ENCODE measurements at regions not wholly inside any gene's neighbourhood (a gene's known extent, or its start where the extent isn't known, plus 50 kb on each side); places are given as distances from the start of the nearest gene placed in this dataset.
A peak's percentile ranks its signal among the peaks of the same experiment; 100 is the strongest.

DNA sequence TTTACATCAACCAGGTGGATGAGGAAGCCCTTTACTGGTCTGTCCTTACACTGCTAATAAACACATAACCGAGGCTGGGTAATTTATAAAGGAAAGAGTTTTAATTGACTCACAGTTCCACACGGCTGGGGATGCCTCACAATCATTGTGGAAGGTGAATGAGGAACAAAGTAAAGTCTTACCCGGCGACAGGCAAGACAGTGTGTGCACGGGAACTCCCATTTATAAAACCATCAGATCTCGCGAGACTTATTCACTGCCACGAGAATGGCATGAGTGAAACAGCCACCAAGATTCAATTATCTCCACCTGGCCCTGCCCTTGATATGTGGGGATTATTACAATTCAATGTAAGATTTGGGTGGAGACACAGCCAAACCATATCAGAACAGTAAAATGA is 67.3 kb upstream of the GRAMD2B start:
- Mint-ChIP-seq H3K9me3 (no peaks in the 10 kb centered on the region), H3K4me1 (peaks cover 4% of the 10 kb centered on the region), H3K27ac (no peak overlapping the region), H3K36me3 (ENCODE audit: low read depth) (no peaks in the 10 kb centered on the region), H3K27me3 (peaks cover 28% of the 10 kb centered on the region), H3K4me3 (no peak overlapping the region)
- intact Hi-C loops (cut with micrococcal nuclease): loop anchor here (2.0 kb wide), 1 partner anchor 145 kb away; no protein-coding TSS in a partner anchor
- ChIA-PET POLR2A (no interaction called here), CTCF (interaction anchor here (1.0 to 1.5 kb wide), 3 partner anchors 144 to 245 kb away, joined by 3 to 5 read pairs (median 3); partner anchors contain the start of gene PHAX)
- TF ChIP-seq, protein P1, sequence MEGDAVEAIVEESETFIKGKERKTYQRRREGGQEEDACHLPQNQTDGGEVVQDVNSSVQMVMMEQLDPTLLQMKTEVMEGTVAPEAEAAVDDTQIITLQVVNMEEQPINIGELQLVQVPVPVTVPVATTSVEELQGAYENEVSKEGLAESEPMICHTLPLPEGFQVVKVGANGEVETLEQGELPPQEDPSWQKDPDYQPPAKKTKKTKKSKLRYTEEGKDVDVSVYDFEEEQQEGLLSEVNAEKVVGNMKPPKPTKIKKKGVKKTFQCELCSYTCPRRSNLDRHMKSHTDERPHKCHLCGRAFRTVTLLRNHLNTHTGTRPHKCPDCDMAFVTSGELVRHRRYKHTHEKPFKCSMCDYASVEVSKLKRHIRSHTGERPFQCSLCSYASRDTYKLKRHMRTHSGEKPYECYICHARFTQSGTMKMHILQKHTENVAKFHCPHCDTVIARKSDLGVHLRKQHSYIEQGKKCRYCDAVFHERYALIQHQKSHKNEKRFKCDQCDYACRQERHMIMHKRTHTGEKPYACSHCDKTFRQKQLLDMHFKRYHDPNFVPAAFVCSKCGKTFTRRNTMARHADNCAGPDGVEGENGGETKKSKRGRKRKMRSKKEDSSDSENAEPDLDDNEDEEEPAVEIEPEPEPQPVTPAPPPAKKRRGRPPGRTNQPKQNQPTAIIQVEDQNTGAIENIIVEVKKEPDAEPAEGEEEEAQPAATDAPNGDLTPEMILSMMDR (IDR thresholded peaks at IDR 0.05): no peak
- ATAC-seq (ENCODE audit: low read depth): peak; percentile 49
- DNase-seq: no peak

DNA sequence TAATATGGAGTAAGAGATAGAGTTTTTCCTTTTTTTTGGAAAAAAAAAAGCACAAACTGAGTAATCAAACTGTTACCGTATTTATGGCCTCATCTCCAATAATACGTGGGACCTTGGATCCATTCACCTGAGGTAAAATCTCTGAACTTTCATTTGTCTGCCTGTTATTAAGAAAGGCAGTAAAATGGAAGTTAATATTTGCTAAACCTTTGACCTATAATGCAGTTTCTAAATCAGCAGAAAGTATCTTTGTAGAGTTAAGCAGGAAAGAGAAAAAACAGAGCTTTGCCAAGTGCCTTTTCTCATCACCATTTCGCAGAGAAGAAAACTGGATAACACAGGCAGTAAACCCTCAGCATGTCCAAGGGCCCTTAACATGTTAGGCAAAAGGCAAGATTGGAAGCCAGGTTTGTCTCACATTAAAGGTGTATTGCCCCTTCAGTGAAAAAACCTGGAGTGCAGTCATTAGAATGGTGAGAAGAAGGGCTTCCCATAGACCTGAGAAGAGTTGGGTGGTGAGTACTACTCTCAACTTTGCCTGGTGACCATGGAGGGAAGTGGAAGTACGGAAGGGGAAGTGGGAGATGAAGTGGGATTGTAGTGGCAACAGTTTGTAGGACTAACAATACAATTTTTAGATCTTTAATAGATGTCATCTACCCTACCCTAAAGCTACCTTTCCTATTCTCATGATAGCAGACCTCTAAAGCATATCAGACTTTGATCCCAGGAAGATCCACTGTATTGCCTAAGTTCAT is 65.4 kb upstream of the GRAMD2B start:
- TF ChIP-seq, protein P1 (IDR thresholded peaks at IDR 0.05): no peak
- ChIA-PET CTCF (no interaction called here), POLR2A (no interaction called here)
- no peak for ATAC-seq (ENCODE audit: low read depth)
- intact Hi-C loops (cut with micrococcal nuclease): no loop called here
- Mint-ChIP-seq H3K36me3 (ENCODE audit: low read depth) (no peaks in the 10 kb centered on the region), H3K27me3 (peaks cover 28% of the 10 kb centered on the region), H3K4me1 (peaks cover 4% of the 10 kb centered on the region), H3K27ac (no peak overlapping the region), H3K4me3 (no peak overlapping the region), H3K9me3 (no peaks in the 10 kb centered on the region)
- no peak for DNase-seq

DNA sequence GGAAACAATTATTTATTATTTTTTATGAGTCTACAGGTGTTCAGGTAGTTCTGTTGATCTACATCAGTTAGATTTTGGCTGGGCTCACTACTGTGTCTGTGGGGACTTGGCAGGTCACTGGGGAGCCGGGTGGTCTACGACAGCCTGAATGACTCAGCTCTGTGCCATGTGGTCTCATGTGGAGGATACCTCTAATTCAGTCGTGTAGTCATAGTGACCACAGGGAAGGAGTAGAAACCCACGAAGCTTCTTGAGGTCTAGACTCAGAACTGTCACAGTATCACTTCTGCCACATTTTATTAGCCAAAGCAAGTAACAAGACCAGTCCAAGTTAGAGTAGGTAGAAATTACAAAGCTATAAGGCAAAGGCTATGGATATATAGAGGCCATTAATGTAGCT is 64.7 kb upstream of the GRAMD2B start:
- TF ChIP-seq, protein P1 (IDR thresholded peaks at IDR 0.05): no peak
- Mint-ChIP-seq H3K4me1 (peaks cover 4% of the 10 kb centered on the region), H3K27me3 (peaks cover 21% of the 10 kb centered on the region), H3K27ac (no peak overlapping the region), H3K36me3 (ENCODE audit: low read depth) (no peaks in the 10 kb centered on the region), H3K4me3 (no peak overlapping the region), H3K9me3 (no peaks in the 10 kb centered on the region)
- POLR2A ChIA-PET: no interaction called here
- DNase-seq: no peak
- intact Hi-C loops (cut with micrococcal nuclease): no loop called here
- peak; percentile 40 for ATAC-seq (ENCODE audit: low read depth)
- CTCF ChIA-PET: no interaction called here

DNA sequence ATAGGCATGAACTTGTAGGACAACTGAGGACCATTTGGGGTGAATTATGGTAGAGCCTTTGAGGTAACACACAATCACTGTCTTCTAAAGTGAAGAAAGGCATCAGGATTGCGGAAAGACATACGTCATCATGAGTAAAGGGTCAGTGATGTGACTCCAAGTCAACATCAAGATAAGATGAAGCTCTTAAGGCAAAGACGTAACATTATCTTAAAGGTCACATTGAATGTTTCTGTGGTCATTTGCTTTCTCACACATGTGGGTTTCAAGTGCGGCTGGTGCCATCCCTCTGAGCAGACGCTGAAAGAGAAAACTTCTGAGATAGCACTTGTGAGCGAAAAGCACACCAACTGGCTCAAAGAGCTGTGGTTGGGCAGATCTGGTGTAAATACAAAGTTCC is 63.3 kb upstream of the GRAMD2B start:
- intact Hi-C loops (cut with micrococcal nuclease): no loop called here
- ChIA-PET CTCF (no interaction called here), POLR2A (no interaction called here)
- TF ChIP-seq, protein P1 (IDR thresholded peaks at IDR 0.05): no peak
- no peaks in the 10 kb centered on the region for H3K9me3 Mint-ChIP-seq
- no peak for DNase-seq
- no peak overlapping the region for H3K4me3 Mint-ChIP-seq
- peaks cover 4% of the 10 kb centered on the region for H3K4me1 Mint-ChIP-seq
- H3K27me3 Mint-ChIP-seq: peaks cover 21% of the 10 kb centered on the region
- no peaks in the 10 kb centered on the region for H3K36me3 Mint-ChIP-seq (ENCODE audit: low read depth)
- no peak for ATAC-seq (ENCODE audit: low read depth)
- H3K27ac Mint-ChIP-seq: no peak overlapping the region

DNA sequence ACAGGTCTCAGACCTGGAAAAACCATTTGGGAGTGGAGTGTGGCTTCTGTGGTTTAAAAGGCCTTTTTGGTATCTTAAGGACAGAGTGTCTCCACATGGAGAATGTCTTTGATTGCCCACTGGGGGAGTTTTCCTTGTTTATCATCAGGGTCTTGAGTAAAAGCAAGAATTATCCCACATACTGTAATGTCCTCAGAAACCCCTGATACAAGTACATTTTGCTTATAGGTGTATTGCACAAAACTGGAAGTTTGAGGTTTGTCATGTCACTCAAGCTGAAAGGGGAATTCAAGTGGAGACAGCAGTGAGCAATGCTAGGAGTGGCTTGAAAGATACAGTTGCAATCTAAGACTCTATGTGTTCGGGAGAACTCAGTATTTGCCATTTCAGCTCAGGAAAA is 62.7 kb upstream of the GRAMD2B start:
- intact Hi-C loops (cut with micrococcal nuclease): no loop called here
- no peaks in the 10 kb centered on the region for H3K36me3 Mint-ChIP-seq (ENCODE audit: low read depth)
- CTCF ChIA-PET: no interaction called here
- DNase-seq (no peak), ATAC-seq (ENCODE audit: low read depth) (no peak)
- H3K9me3 Mint-ChIP-seq: no peaks in the 10 kb centered on the region
- no peak overlapping the region for H3K4me3 Mint-ChIP-seq
- POLR2A ChIA-PET: no interaction called here
- no peak overlapping the region for H3K27ac Mint-ChIP-seq
- H3K4me1 Mint-ChIP-seq: peaks cover 4% of the 10 kb centered on the region
- H3K27me3 Mint-ChIP-seq: peaks cover 21% of the 10 kb centered on the region
- TF ChIP-seq, protein P1 (IDR thresholded peaks at IDR 0.05): no peak
